Suppressor macrophage treated with lipopolysaccharide for 4 hours (primary cell): ENCODE measurements at regions not wholly inside any gene's neighbourhood (a gene's known extent, or its start where the extent isn't known, plus 50 kb on each side); places are given as distances from the start of the nearest gene placed in this dataset.
"Not testable (repeated sequence)": the region's sequence is repeated elsewhere in the genome, so short reads cannot be mapped to it uniquely, and the experiment has no call there.

Experiments
- DNase-seq: peaks from one replicate; pipeline ENCODE4 v3.0.0-alpha.2; 2020

GRCh38 chr19:30935146-30935545 lies 414.1 kb downstream of the TSHZ3 start:
- DNase-seq = no peak

- not testable (repeated sequence) for DNase-seq
Measured at GRCh38 chr19:30933454-30933853, 415.8 kb downstream of the TSHZ3 start.

- DNase-seq = no peak
Measured at GRCh38 chr19:30932854-30933253, 416.4 kb downstream of the TSHZ3 start.

GRCh38 chr19:30930941-30931706 lies 418.1 kb downstream of the TSHZ3 start:
- peak; percentile 14 for DNase-seq

- no peak for DNase-seq
Measured at GRCh38 chr19:30927705-30928104, 421.5 kb downstream of the TSHZ3 start.

- no peak for DNase-seq
Measured at GRCh38 chr19:30924670-30925069, 424.6 kb downstream of the TSHZ3 start.

GRCh38 chr19:30924069-30924636 lies 425.1 kb downstream of the TSHZ3 start:
- no peak for DNase-seq

GRCh38 chr19:30923621-30924020 lies 425.6 kb downstream of the TSHZ3 start:
- DNase-seq = no peak

- DNase-seq = no peak
Measured at GRCh38 chr19:30923096-30923495, 426.1 kb downstream of the TSHZ3 start.

GRCh38 chr19:30920222-30920621 lies 429.0 kb downstream of the TSHZ3 start:
- no peak for DNase-seq

GRCh38 chr19:30919737-30920136 lies 429.5 kb downstream of the TSHZ3 start:
- no peak for DNase-seq

- DNase-seq = no peak
Measured at GRCh38 chr19:30916238-30916637, 433.0 kb downstream of the TSHZ3 start.

- no peak for DNase-seq
Measured at GRCh38 chr19:30911491-30911890, 437.7 kb downstream of the TSHZ3 start.

- no peak for DNase-seq
Measured at GRCh38 chr19:30910485-30911240, 438.6 kb downstream of the TSHZ3 start.

- DNase-seq = no peak
Measured at GRCh38 chr19:30909216-30909615, 440.0 kb downstream of the TSHZ3 start.

GRCh38 chr19:30908262-30908771 lies 440.9 kb downstream of the TSHZ3 start:
- DNase-seq = no peak

- DNase-seq = no peak
Measured at GRCh38 chr19:30906871-30907270, 442.4 kb downstream of the TSHZ3 start.

GRCh38 chr19:30900051-30900450 lies 449.2 kb downstream of the TSHZ3 start:
- DNase-seq = no peak

GRCh38 chr19:30898353-30899103 lies 450.7 kb downstream of the TSHZ3 start:
- no peak for DNase-seq

GRCh38 chr19:30897553-30897952 lies 451.7 kb downstream of the TSHZ3 start:
- no peak for DNase-seq

- DNase-seq = no peak
Measured at GRCh38 chr19:30897034-30897433, 452.2 kb downstream of the TSHZ3 start.

- no peak for DNase-seq
Measured at GRCh38 chr19:30896554-30896953, 452.7 kb downstream of the TSHZ3 start.

- no peak for DNase-seq
Measured at GRCh38 chr19:30895946-30896345, 453.3 kb downstream of the TSHZ3 start.
